ENCODE measurements at regions not wholly inside any gene's neighbourhood (a gene's known extent, or its start where the extent isn't known, plus 50 kb on each side); places are given as distances from the start of the nearest gene placed in this dataset.
A peak's percentile ranks its signal among the peaks of the same experiment; 100 is the strongest.

GRCh38 chr4:112058433-112058832 is 86.8 kb upstream of the FAM241A start:
- no peak for DNase-seq

GRCh38 chr4:112060212-112060611 is 85.0 kb upstream of the FAM241A start:
- ATAC-seq (ENCODE audit: insufficient read depth, low read depth) (no peak), DNase-seq (no peak)
- Histone ChIP-seq H3K79me2 (ENCODE audit: insufficient read depth, low read length) (no peaks in the 10 kb centered on the region), H3K9ac (ENCODE audit: low read depth, low read length) (no peak overlapping the region), H2AFZ (ENCODE audit: low read depth, low read length) (no peak overlapping the region), H3K4me2 (ENCODE audit: insufficient read depth, low read length) (no peak overlapping the region), H4K20me1 (ENCODE audit: insufficient read depth, low read length) (no peaks in the 10 kb centered on the region), H3K27ac (ENCODE audit: low read length) (no peak overlapping the region), H3K4me3 (ENCODE audit: low read depth in 1 of 2, low read length in 2 of 2) (no peak overlapping the region), H3K4me1 (ENCODE audit: insufficient read depth, low read length) (no peaks in the 10 kb centered on the region), H3K36me3 (ENCODE audit: insufficient read depth, low read length) (no peaks in the 10 kb centered on the region), H3K9me3 (ENCODE audit: insufficient read depth, low read length, severe bottlenecking) (no peaks in the 10 kb centered on the region), H3K27me3 (ENCODE audit: insufficient read depth, low read length, poor library complexity) (no peaks in the 10 kb centered on the region)
- peak; percentile 43 for TF ChIP-seq CTCF (IDR thresholded peaks at IDR 0.05; ENCODE audit: borderline replicate concordance, extremely low read depth, low read length, poor library complexity, severe bottlenecking)
- TF ChIP-seq EZH2 (IDR thresholded peaks at IDR 0.05; ENCODE audit: borderline replicate concordance, low read depth, low read length, severe bottlenecking) = no peak

More at GRCh38 chr4:112058433-112058832, 86.8 kb upstream of the FAM241A start:
- Histone ChIP-seq H3K4me1 (ENCODE audit: insufficient read depth, low read length) (no peaks in the 10 kb centered on the region), H3K79me2 (ENCODE audit: insufficient read depth, low read length) (no peaks in the 10 kb centered on the region), H3K27me3 (ENCODE audit: insufficient read depth, low read length, poor library complexity) (no peaks in the 10 kb centered on the region), H3K9me3 (ENCODE audit: insufficient read depth, low read length, severe bottlenecking) (no peaks in the 10 kb centered on the region), H3K27ac (ENCODE audit: low read length) (no peak overlapping the region), H3K9ac (ENCODE audit: low read depth, low read length) (no peak overlapping the region), H3K4me2 (ENCODE audit: insufficient read depth, low read length) (no peak overlapping the region), H2AFZ (ENCODE audit: low read depth, low read length) (no peak overlapping the region), H4K20me1 (ENCODE audit: insufficient read depth, low read length) (no peaks in the 10 kb centered on the region), H3K4me3 (ENCODE audit: low read depth in 1 of 2, low read length in 2 of 2) (no peak overlapping the region), H3K36me3 (ENCODE audit: insufficient read depth, low read length) (no peaks in the 10 kb centered on the region)
- no peak for TF ChIP-seq EZH2 (IDR thresholded peaks at IDR 0.05; ENCODE audit: borderline replicate concordance, low read depth, low read length, severe bottlenecking)
- no peak for TF ChIP-seq CTCF (IDR thresholded peaks at IDR 0.05; ENCODE audit: borderline replicate concordance, extremely low read depth, low read length, poor library complexity, severe bottlenecking)
- ATAC-seq (ENCODE audit: insufficient read depth, low read depth) = no peak

- Histone ChIP-seq H3K79me2 (ENCODE audit: insufficient read depth, low read length) (no peaks in the 10 kb centered on the region), H3K36me3 (ENCODE audit: insufficient read depth, low read length) (no peaks in the 10 kb centered on the region), H3K4me2 (ENCODE audit: insufficient read depth, low read length) (no peak overlapping the region), H3K27ac (ENCODE audit: low read length) (no peak overlapping the region), H3K4me1 (ENCODE audit: insufficient read depth, low read length) (no peaks in the 10 kb centered on the region), H3K9ac (ENCODE audit: low read depth, low read length) (no peak overlapping the region), H3K27me3 (ENCODE audit: insufficient read depth, low read length, poor library complexity) (no peaks in the 10 kb centered on the region), H2AFZ (ENCODE audit: low read depth, low read length) (no peak overlapping the region), H3K4me3 (ENCODE audit: low read depth in 1 of 2, low read length in 2 of 2) (no peak overlapping the region), H4K20me1 (ENCODE audit: insufficient read depth, low read length) (no peaks in the 10 kb centered on the region), H3K9me3 (ENCODE audit: insufficient read depth, low read length, severe bottlenecking) (no peaks in the 10 kb centered on the region)
- no peak for DNase-seq
- ATAC-seq (ENCODE audit: insufficient read depth, low read depth) = no peak
- TF ChIP-seq CTCF (IDR thresholded peaks at IDR 0.05; ENCODE audit: borderline replicate concordance, extremely low read depth, low read length, poor library complexity, severe bottlenecking) (no peak), EZH2 (IDR thresholded peaks at IDR 0.05; ENCODE audit: borderline replicate concordance, low read depth, low read length, severe bottlenecking) (no peak)
Observed at GRCh38 chr4:112061207-112061817, 83.9 kb upstream of the FAM241A start.

Data from DND-41 (cell line).